Liver (tissue), 8 donors: ENCODE measurements at regions not wholly inside any gene's neighbourhood (a gene's known extent, or its start where the extent isn't known, plus 50 kb on each side); places are given as distances from the start of the nearest gene placed in this dataset.

ENCODE experiments used
- DNase-seq: peaks from one replicate; pipeline ENCODE4 v3.0.0-alpha.2; 2017; ENCODE audit warnings: low spot score
- H3K27ac ChIP-seq, 2 donors: one replicate each; pipeline ENCODE4 v1.7.0; 2013; ENCODE audit warnings: inconsistent platforms in 2 of 2, low read length in 2 of 2, control low read depth in 1 of 2, low read depth in 1 of 2, mild to moderate bottlenecking in 1 of 2
- H3K27me3 ChIP-seq, 4 donors: one replicate each; pipeline versions ENCODE4 v1.6.1 to v1.7.0; 2013; ENCODE audit warnings: low read length in 3 of 4, inconsistent platforms in 1 of 4, mild to moderate bottlenecking in 1 of 4, moderate library complexity in 1 of 4; ENCODE audit not compliant: control insufficient read depth in 4 of 4, insufficient read depth in 4 of 4
- H3K36me3 ChIP-seq, 4 donors: one replicate each; pipeline versions ENCODE4 v1.6.1 to v1.7.0; 2013; ENCODE audit warnings: low read length in 3 of 4, mild to moderate bottlenecking in 3 of 4, low read depth in 1 of 4, moderate library complexity in 1 of 4; ENCODE audit not compliant: control insufficient read depth in 4 of 4, insufficient read depth in 3 of 4
- H3K4me1 ChIP-seq, 4 donors: one replicate each; pipeline versions ENCODE4 v1.6.1 to v1.7.0; 2013; ENCODE audit warnings: low read length in 3 of 4, mild to moderate bottlenecking in 3 of 4, moderate library complexity in 1 of 4; ENCODE audit not compliant: control insufficient read depth in 4 of 4, insufficient read depth in 4 of 4
- H3K4me3 ChIP-seq, 3 donors: one replicate each; pipeline versions ENCODE4 v1.6.1 to v1.7.0; 2013; ENCODE audit warnings: low read length in 3 of 3, control low read depth in 1 of 3, low read depth in 1 of 3, mild to moderate bottlenecking in 1 of 3
- H3K9ac ChIP-seq, 2 donors: one replicate each; pipeline ENCODE4 v1.7.0; 2013; ENCODE audit warnings: low read length in 2 of 2, mild to moderate bottlenecking in 2 of 2, moderate library complexity in 2 of 2, control low read depth in 1 of 2, low read depth in 1 of 2
- H3K9me3 ChIP-seq, 4 donors: one replicate each; pipeline versions ENCODE4 v1.6.1 to v1.7.0; 2013; ENCODE audit warnings: low read length in 3 of 4; ENCODE audit not compliant: control insufficient read depth in 4 of 4
- EGR1 ChIP-seq, 2 donors: IDR thresholded peaks; 2 replicates each; pipeline ENCODE4 v1.6.1; 2016 to 2018; ENCODE audit warnings: antibody characterized with exemption in 2 of 2, low read depth in 2 of 2
- FOXA1 ChIP-seq: IDR thresholded peaks from 2 replicates; pipeline ENCODE4 v1.6.1; 2016; ENCODE audit warnings: antibody characterized with exemption
- FOXA2 ChIP-seq: IDR thresholded peaks from 2 replicates; pipeline ENCODE4 v1.6.1; 2016; ENCODE audit warnings: antibody characterized with exemption
- GABPA ChIP-seq, 2 donors: IDR thresholded peaks in 1 of 2; conservative IDR thresholded peaks in 1 of 2; 2 replicates each; pipeline ENCODE4 v1.6.1; 2016; ENCODE audit warnings: antibody characterized with exemption in 2 of 2, mild to moderate bottlenecking in 1 of 2, moderate library complexity in 1 of 2
- HNF4A ChIP-seq, 2 donors: conservative IDR thresholded peaks; 2 replicates each; pipeline ENCODE4 v1.6.1; 2016; ENCODE audit warnings: antibody characterized with exemption in 2 of 2, mild to moderate bottlenecking in 2 of 2
- HNF4G ChIP-seq: IDR thresholded peaks from 2 replicates; pipeline ENCODE4 v1.6.1; 2016; ENCODE audit warnings: antibody characterized with exemption
- JUND ChIP-seq, 2 donors: IDR thresholded peaks; 2 replicates each; pipeline ENCODE4 v1.6.1; 2016; ENCODE audit warnings: antibody characterized with exemption in 2 of 2
- NR2F2 ChIP-seq: IDR thresholded peaks from 2 replicates; pipeline ENCODE4 v1.6.1; 2016; ENCODE audit warnings: antibody characterized with exemption
- RAD21 ChIP-seq, 2 donors: IDR thresholded peaks; 2 replicates each; pipeline ENCODE4 v1.6.1; 2016; ENCODE audit warnings: antibody characterized with exemption in 2 of 2, mild to moderate bottlenecking in 2 of 2
- RXRA ChIP-seq, 2 donors: IDR thresholded peaks; 2 replicates each; pipeline ENCODE4 v1.6.1; 2017 to 2018; ENCODE audit warnings: antibody characterized with exemption in 2 of 2, mild to moderate bottlenecking in 1 of 2
- SP1 ChIP-seq: IDR thresholded peaks from 2 replicates; pipeline ENCODE4 v1.6.1; 2018; ENCODE audit warnings: antibody characterized with exemption, mild to moderate bottlenecking
- WGBS: extraction: QIAGEN DNeasy Blood & Tissue Kit; methylation state at CpG from one replicate; pipeline ENCODE4 v1.1.7; 2013; 5-methylcytosine and 5-hydroxymethylcytosine counted together
- TF ChIP-seq, protein P1 (sequence below): IDR thresholded peaks from 2 replicates; pipeline ENCODE4 v1.6.1; 2016; ENCODE audit warnings: antibody characterized with exemption
- TF ChIP-seq, protein P2 (sequence below): IDR thresholded peaks from 2 replicates; pipeline ENCODE4 v1.6.1; 2016; ENCODE audit warnings: antibody characterized with exemption, mild to moderate bottlenecking
- TF ChIP-seq, protein P3 (sequence below): fragments of 150-350 bp; IDR thresholded peaks from 2 replicates; pipeline ENCODE4 v1.5.1; 2017; ENCODE audit warnings: improper control_type of control experiment, low read depth, low read length; ENCODE audit not compliant: missing input control
- TF ChIP-seq, protein P4 (sequence below): IDR thresholded peaks from 2 replicates; pipeline ENCODE4 v1.6.1; 2016; ENCODE audit warnings: antibody characterized with exemption
- donor health status: healthy.
- donor health status: healthy.
- donor health status: healthy.
- donor health status: healthy.
- donor health status: healthy.

DNA sequence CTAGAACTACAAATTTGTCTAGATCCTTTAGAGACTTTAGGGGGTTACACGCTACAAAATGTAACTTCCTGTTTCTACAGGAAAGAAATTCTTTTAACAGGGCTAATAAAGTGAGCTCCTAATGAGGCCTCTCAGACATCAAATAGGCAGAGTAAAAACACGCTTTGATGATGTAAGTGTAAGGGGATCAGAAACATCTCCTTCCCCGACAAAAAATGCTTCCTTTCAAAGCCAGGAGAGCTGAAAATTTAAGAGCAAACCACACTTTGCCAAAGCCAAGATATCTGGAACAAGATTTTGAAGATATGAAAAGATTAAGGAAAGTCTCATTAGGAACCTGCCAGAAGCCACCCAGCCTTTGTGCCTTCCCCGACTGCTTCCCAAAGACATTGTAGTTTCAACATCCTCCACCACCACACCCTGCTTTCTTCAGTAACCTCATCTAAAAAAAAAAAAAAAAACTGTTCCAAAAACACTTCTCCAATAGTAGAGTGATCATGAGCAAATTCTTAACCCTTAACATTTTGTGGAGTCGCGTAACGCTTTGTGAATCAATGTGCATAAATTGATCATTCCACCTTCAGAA is 505.0 kb upstream of the THBS1 start:
- DNase-seq = no peak
- no peak overlapping the region for H3K27ac ChIP-seq
- H3K9me3 ChIP-seq = no peaks in the 10 kb centered on the region
- no peak for TF ChIP-seq NR2F2
- no peak overlapping the region for H3K4me3 ChIP-seq
- 64% methylated on average over 7 of the region's 7 CpGs for WGBS
- no peak overlapping the region for H3K9ac ChIP-seq
- no peaks in the 10 kb centered on the region for H3K36me3 ChIP-seq
- H3K4me1 ChIP-seq = no peaks in the 10 kb centered on the region
- H3K27me3 ChIP-seq = peaks cover 0 to 3% (median 0%) of the 10 kb centered on the region in 4 donors

DNA sequence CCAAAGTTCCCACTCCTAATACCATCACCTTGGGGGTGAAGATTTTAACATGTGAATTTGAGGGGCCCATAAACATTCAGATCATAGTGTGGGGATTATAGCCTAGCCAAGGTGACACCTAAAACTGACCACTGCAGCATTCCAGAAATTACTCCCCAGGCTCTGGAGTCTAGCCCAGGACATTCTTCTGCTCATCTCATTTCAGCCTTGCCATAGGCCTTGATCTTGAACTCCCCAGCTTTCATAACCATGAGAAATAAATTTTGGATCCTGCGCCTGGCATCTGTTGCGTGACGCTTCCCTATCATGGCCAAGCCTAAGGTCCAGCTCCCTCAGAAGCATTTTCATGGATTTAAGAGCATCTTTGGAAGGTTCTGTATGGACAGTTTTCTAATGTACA is 502.9 kb upstream of the THBS1 start:
- 96% methylated on average over 3 of the region's 3 CpGs for WGBS
- TF ChIP-seq SP1 = no peak
- Histone ChIP-seq H3K4me3 (no peak overlapping the region), H3K9me3 (no peaks in the 10 kb centered on the region), H3K4me1 (no peaks in the 10 kb centered on the region), H3K9ac (no peak overlapping the region), H3K27ac (no peak overlapping the region), H3K36me3 (no peaks in the 10 kb centered on the region), H3K27me3 (peaks cover 0 to 3% (median 0%) of the 10 kb centered on the region in 4 donors)
- DNase-seq = no peak

DNA sequence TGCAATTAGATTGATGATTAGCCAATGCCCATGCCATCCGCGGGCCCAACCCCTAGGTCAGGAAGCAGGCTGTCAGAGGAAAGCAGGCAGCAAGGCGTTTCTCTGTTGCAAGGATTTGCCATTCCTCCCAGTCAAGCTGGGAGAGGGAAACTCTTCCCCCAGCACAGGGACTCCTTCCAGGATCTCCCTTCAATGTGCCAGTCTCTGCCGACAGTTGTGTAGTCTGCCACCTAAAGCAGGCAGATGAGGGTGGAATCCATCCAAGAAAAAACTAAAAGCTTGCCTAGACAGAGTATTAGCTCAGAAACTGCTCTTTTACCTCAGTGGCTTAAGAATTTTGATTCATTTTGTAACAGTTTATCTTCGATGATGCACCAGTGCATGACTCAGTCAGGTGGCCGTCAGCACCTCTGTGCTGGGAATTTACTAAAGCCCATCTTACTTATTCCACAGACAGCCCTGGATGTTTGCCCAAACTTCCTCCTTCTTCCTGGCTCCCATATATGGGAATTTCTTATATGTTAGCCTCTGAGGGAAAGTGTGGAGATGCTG is 501.5 kb upstream of the THBS1 start:
- H3K27me3 ChIP-seq = peaks cover 0 to 3% (median 0%) of the 10 kb centered on the region in 4 donors
- TF ChIP-seq, protein P1, sequence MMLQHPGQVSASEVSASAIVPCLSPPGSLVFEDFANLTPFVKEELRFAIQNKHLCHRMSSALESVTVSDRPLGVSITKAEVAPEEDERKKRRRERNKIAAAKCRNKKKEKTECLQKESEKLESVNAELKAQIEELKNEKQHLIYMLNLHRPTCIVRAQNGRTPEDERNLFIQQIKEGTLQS = no peak
- no peak for TF ChIP-seq RXRA (IDR thresholded peaks at IDR 0.05)
- no peak for TF ChIP-seq GABPA (IDR thresholded peaks at IDR 0.05 in 1 of 2, conservative IDR thresholded peaks at IDR 0.05 in 1 of 2)
- TF ChIP-seq NR2F2 = no peak
- TF ChIP-seq, protein P2, sequence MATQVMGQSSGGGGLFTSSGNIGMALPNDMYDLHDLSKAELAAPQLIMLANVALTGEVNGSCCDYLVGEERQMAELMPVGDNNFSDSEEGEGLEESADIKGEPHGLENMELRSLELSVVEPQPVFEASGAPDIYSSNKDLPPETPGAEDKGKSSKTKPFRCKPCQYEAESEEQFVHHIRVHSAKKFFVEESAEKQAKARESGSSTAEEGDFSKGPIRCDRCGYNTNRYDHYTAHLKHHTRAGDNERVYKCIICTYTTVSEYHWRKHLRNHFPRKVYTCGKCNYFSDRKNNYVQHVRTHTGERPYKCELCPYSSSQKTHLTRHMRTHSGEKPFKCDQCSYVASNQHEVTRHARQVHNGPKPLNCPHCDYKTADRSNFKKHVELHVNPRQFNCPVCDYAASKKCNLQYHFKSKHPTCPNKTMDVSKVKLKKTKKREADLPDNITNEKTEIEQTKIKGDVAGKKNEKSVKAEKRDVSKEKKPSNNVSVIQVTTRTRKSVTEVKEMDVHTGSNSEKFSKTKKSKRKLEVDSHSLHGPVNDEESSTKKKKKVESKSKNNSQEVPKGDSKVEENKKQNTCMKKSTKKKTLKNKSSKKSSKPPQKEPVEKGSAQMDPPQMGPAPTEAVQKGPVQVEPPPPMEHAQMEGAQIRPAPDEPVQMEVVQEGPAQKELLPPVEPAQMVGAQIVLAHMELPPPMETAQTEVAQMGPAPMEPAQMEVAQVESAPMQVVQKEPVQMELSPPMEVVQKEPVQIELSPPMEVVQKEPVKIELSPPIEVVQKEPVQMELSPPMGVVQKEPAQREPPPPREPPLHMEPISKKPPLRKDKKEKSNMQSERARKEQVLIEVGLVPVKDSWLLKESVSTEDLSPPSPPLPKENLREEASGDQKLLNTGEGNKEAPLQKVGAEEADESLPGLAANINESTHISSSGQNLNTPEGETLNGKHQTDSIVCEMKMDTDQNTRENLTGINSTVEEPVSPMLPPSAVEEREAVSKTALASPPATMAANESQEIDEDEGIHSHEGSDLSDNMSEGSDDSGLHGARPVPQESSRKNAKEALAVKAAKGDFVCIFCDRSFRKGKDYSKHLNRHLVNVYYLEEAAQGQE = no peak
- no peak for TF ChIP-seq HNF4A (conservative IDR thresholded peaks at IDR 0.05)
- no peak for TF ChIP-seq FOXA2
- no peak for TF ChIP-seq HNF4G
- WGBS = 51% methylated on average over 6 of the region's 6 CpGs
- no peaks in the 10 kb centered on the region for H3K4me1 ChIP-seq
- no peak overlapping the region for H3K9ac ChIP-seq
- H3K9me3 ChIP-seq = no peaks in the 10 kb centered on the region
- no peak for DNase-seq
- no peak overlapping the region for H3K4me3 ChIP-seq
- no peaks in the 10 kb centered on the region for H3K36me3 ChIP-seq
- H3K27ac ChIP-seq = no peak overlapping the region

DNA sequence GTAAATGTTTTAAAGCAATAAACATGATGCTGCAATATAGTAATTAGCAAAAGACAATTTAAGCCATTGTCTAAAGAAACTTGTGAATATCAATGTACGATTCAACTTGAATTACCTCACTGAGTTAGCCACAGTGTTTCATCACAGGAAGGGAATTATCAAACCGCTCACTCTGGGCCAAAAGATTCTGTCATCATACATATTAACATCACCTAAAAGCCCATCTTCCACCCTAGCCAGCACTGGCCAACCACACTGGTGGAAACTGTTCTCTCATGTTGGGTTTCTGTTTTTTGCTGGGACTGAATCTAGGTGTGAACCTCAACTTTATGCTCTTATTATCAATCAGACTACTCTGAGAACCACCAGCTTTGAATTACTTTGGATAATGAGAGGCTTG is 497.7 kb upstream of the THBS1 start:
- H3K4me1 ChIP-seq = no peaks in the 10 kb centered on the region
- TF ChIP-seq RAD21 (IDR thresholded peaks at IDR 0.05) = no peak
- TF ChIP-seq EGR1 (IDR thresholded peaks at IDR 0.05; ENCODE audit: low read depth in 2 of 2) = no peak
- TF ChIP-seq, protein P3, sequence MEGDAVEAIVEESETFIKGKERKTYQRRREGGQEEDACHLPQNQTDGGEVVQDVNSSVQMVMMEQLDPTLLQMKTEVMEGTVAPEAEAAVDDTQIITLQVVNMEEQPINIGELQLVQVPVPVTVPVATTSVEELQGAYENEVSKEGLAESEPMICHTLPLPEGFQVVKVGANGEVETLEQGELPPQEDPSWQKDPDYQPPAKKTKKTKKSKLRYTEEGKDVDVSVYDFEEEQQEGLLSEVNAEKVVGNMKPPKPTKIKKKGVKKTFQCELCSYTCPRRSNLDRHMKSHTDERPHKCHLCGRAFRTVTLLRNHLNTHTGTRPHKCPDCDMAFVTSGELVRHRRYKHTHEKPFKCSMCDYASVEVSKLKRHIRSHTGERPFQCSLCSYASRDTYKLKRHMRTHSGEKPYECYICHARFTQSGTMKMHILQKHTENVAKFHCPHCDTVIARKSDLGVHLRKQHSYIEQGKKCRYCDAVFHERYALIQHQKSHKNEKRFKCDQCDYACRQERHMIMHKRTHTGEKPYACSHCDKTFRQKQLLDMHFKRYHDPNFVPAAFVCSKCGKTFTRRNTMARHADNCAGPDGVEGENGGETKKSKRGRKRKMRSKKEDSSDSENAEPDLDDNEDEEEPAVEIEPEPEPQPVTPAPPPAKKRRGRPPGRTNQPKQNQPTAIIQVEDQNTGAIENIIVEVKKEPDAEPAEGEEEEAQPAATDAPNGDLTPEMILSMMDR = no peak
- no peak for TF ChIP-seq FOXA1
- TF ChIP-seq HNF4G = no peak
- no peak for TF ChIP-seq GABPA (IDR thresholded peaks at IDR 0.05 in 1 of 2, conservative IDR thresholded peaks at IDR 0.05 in 1 of 2)
- no peak for TF ChIP-seq JUND (IDR thresholded peaks at IDR 0.05)
- TF ChIP-seq, protein P4, sequence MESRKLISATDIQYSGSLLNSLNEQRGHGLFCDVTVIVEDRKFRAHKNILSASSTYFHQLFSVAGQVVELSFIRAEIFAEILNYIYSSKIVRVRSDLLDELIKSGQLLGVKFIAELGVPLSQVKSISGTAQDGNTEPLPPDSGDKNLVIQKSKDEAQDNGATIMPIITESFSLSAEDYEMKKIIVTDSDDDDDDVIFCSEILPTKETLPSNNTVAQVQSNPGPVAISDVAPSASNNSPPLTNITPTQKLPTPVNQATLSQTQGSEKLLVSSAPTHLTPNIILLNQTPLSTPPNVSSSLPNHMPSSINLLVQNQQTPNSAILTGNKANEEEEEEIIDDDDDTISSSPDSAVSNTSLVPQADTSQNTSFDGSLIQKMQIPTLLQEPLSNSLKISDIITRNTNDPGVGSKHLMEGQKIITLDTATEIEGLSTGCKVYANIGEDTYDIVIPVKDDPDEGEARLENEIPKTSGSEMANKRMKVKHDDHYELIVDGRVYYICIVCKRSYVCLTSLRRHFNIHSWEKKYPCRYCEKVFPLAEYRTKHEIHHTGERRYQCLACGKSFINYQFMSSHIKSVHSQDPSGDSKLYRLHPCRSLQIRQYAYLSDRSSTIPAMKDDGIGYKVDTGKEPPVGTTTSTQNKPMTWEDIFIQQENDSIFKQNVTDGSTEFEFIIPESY = no peak
- no peak for TF ChIP-seq FOXA2
- no peak for TF ChIP-seq RXRA (IDR thresholded peaks at IDR 0.05)
- TF ChIP-seq, protein P1 = no peak
- 85% methylated on average over 2 of the region's 2 CpGs for WGBS
- no peak overlapping the region for H3K27ac ChIP-seq
- H3K9me3 ChIP-seq = no peaks in the 10 kb centered on the region
- H3K9ac ChIP-seq = no peak overlapping the region
- H3K4me3 ChIP-seq = no peak overlapping the region
- no peaks in the 10 kb centered on the region for H3K27me3 ChIP-seq
- no peaks in the 10 kb centered on the region for H3K36me3 ChIP-seq
- DNase-seq = no peak
